Inflammatory macrophage treated with lipopolysaccharide for 1 hour (primary cell): ENCODE measurements at regions not wholly inside any gene's neighbourhood (a gene's known extent, or its start where the extent isn't known, plus 50 kb on each side); places are given as distances from the start of the nearest gene placed in this dataset.
"Not testable (repeated sequence)": the region's sequence is repeated elsewhere in the genome, so short reads cannot be mapped to it uniquely, and the experiment has no call there.

Source experiments
- DNase-seq, 2 donors: peaks; one replicate each; pipeline ENCODE4 v3.0.0-alpha.2; 2020 to 2022

- DNase-seq = peak; percentile 6 to 47
These were observed 81.4 kb downstream of the ALOX5AP start for GRCh38 chr13:30816736-30817135.

DNA sequence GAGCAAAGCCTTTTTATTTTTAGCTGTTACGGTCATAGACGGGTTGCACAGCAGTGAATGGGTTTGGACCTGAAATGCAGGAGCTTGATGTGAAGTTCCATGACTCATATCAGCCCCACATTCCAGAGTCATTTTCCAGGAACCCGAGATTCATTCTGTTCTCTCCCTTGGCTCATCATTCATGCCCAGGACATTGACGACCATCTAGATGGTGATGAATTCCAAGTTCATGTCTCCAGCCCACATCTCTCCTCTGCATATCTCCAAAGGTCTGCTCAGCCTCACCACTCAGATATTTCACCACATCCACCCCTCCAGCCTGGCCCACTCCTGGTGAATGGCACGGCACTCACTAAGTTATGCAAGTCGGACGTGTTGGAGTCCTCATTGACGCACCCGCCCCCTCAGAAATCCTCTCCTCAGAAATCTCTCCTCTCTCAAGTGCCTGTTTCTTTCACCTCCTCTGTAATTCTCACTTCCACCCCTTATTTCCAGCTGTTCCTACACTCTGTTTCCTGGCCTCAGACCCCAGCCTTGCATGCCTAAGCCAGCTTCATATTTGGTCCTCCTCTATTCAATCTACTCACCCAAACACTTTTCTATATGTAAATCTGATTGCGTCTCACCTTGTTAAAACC, 83.1 kb downstream of the ALOX5AP start:
- DNase-seq = no peak

GRCh38 chr13:30819136-30819888, 84.0 kb downstream of the ALOX5AP start:
- DNase-seq = no peak

DNA sequence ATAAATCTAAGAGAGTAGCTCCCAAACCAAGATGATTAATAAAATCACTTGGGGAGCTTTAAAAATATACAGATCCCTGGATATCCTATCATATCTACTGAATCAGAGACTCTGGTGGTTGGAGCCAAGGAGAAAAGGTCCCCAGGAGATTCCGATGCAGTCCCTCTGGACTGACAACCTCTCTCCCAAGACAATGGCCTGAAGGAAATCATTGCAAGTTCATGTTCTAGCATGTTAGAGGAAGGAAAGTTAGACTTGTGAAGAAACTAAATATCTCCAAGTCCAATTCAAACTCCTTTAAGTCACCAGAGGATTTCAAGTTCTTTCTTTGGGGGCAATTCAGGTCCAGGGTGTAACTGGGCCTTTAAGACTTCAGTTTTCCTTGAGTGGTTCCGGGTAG, 84.7 kb upstream of the MEDAG start:
- no peak for DNase-seq

GRCh38 chr13:30824651-30825050, 81.4 kb upstream of the MEDAG start:
- DNase-seq = no peak

DNA sequence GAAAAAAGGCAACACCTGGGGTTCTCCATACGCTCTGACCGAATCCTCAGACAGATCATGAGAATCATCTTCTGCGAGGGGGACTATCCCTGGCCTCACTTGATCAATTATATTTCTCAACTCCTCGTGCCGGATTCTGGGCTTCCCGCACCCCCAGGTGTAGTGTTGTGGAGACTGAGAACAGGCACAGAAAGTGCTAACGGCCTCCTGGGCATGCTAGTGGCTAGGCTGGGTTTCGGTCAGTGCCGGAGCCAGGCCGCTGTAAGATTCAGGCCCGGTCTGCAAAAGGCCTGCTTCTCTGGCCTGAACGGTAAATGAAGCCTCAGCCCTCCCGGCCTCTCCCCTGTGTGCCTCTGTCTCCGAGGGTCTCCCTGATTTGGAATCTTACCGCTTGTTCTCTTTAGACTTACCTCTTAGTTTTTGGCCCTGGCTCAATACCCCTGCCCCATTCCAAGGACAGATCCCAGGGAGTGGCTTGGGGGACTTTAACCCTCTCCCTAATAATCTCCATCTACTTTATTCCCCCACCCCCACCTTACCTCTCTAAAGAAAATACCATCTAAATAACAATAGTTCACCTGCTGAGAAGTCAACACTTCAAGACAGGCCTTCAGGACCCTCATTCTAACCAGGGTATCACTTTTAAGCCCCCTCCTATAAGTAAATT, 79.0 kb upstream of the MEDAG start:
- no peak for DNase-seq

DNA sequence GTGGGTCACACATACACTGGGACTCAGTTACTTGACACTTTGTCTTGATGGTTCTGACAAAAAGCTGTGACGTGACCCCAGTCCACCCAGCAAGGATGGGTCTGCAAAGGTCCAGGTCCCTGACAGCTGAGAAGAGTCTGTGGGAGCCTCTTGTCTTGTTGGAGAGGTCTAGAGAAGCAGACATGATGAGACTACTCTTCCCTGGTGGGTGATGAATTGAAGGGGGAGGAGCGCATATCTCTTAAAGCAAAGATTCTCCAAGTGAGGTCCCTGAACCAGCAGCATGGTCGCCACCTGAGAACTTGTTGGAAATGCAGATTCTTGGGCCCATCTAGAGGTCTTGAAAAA, 78.5 kb upstream of the MEDAG start:
- no peak for DNase-seq

- DNase-seq = no peak
These were observed 76.8 kb upstream of the MEDAG start for GRCh38 chr13:30829145-30829832.

- no peak for DNase-seq
These were observed 76.0 kb upstream of the MEDAG start for GRCh38 chr13:30829833-30830637.

- no peak for DNase-seq
These were observed 75.5 kb upstream of the MEDAG start for GRCh38 chr13:30830638-30830965.

DNA sequence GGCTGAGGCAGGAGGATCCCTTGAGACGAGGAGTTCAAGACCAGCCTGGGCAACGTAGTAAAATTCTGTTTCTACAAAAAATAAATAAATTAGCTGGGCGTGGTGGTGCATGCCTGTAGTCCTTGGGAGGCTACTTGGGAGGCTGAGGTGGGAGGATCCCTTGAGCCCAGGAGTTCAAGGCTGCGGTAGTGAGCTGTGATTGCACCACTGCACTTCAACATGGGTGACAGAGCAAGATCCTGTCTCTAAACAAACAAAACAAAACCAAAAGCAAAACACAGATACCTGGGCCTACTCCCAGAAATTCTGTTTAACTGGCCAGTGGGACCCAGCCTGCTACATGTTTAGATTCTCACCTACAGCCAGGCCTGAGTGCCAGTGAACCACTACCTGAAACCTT, 74.6 kb upstream of the MEDAG start:
- DNase-seq = no peak

- no peak for DNase-seq
These were observed 73.7 kb upstream of the MEDAG start for GRCh38 chr13:30832377-30832776.

DNA sequence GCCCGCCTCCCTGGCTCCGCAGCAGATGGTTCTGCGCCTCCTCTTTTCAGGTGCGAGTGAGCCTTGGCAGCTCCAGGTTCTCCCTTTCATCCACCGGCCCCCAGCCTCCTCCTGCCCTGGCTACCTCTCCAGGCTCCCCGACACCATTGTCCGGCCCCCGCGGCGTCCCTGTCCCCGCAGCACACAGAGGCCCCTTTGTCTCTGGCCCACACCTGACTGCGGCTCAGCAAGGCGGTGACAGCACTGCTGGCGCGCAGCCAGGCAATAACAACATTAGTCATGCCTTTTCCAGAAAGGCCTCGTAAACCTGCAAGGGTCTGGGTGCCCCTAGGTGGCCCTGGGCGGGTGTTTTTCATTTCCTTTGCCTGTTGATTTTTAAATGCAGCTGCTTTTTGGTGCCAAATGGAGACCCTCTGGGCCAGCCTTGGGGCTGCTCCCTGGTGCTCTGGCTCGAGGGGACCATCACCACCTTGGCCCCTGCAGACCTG, 73.2 kb upstream of the MEDAG start:
- no peak for DNase-seq

DNA sequence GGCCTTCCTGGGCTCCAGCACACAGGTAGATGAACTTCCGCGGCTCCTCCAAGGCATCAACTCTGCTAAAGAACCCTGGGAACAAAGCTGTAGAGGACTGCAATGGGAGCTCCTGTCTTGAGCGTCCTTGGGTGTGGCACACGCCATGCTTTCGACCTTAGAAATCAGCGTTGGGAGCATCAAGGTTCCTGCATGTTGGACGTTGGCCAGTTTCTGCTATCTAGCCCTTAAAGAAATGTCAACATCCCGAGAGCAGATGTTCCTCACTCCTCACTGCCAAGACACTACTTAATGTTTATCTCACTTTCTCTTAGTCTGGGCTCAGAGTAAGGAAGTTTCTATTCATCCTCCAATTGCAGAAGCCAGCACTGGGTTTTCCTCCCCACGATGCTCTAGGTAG, 70.6 kb upstream of the MEDAG start:
- DNase-seq = no peak

DNA sequence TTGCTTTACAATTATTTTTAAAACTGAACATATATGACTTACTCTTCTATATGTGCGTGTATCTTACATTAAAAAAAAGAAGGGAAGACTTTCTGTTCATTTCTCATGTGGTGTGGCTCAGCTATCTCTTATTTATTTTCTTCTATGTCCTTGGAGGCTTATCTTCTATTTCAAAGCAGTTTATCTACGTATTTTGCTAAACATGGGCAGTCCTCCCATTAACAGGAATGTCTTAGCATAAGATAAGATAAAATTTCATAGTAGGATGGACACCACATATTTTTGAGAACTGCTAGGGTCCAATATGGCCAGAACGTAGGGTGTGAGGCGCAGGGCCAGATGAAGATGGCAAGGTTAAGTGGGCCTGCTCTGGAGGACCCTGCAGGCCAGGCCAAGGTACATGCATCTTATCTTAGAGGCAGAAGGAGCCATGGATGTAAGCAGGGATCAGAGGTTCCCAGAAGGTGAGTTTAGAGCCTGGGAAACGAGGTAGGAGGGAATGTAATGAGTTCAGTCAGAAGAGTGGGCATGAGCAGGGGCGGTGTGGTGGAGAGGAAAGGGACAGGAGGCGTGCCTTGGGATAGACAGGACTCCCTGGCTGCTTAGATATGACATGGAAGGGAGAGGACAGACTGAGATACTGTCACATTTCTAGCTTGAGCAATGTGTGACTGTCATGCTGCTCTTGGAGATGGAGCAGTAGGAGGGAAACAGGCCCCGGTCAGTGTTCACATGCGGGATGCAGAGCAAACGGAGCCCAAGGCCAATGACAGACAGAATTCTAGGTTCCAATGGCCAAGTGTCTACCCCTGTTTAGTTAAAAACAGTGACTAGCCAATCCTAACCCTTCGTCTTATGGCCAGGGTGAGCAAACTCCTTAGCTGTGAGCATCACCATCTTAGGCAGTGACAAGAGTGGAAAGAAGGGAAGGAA, 68.6 kb upstream of the MEDAG start:
- no peak for DNase-seq

GRCh38 chr13:30839636-30840035, 66.4 kb upstream of the MEDAG start:
- DNase-seq = not testable (repeated sequence)

- no peak for DNase-seq
These were observed 65.6 kb upstream of the MEDAG start for GRCh38 chr13:30840515-30840914.

DNA sequence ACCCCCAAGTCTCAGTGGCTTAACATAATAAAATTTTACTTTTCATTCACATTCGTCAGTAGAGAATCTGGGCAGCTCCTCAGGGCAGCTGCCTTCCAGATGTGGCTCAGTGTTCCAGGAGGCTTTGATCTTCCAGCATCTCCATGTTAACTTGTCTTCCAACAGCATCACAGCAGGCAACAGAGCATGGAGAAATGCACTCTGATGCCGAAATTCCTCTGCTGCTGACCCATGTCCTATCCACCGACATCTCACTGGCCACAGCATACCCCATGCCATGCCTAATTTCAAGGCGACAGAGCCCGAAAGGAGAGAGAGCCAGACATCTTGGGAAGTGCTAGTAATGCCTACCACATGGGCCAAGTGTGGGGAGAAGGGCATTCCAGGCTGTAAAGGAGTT, 64.9 kb upstream of the MEDAG start:
- DNase-seq = no peak

- no peak for DNase-seq
These were observed 62.5 kb upstream of the MEDAG start for GRCh38 chr13:30843548-30843947.

- DNase-seq = no peak
These were observed 61.3 kb upstream of the MEDAG start for GRCh38 chr13:30844548-30845296.
